Tibial nerve (tissue), 3 donors: ENCODE measurements at regions not wholly inside any gene's neighbourhood (a gene's known extent, or its start where the extent isn't known, plus 50 kb on each side); places are given as distances from the start of the nearest gene placed in this dataset.

Source experiments
- POLR2A ChIP-seq, 2 donors: fragments of 450-650 bp; IDR thresholded peaks; one replicate each; pipeline ENCODE4 v1.6.1; 2017; ENCODE audit warnings: antibody characterized with exemption in 2 of 2, mild to moderate bottlenecking in 2 of 2, moderate library complexity in 2 of 2
- TF ChIP-seq, protein P1 (sequence below), 5 experiments: fragments of 200-600 bp in 3 of 5; fragments of 450-650 bp in 2 of 5; sonication (generic) in 3 of 5; IDR thresholded peaks; one replicate each; pipeline ENCODE4 v1.5.1; 2016 to 2019; ENCODE audit warnings: antibody characterized with exemption in 5 of 5, mild to moderate bottlenecking in 3 of 5, moderate library complexity in 2 of 5

DNA sequence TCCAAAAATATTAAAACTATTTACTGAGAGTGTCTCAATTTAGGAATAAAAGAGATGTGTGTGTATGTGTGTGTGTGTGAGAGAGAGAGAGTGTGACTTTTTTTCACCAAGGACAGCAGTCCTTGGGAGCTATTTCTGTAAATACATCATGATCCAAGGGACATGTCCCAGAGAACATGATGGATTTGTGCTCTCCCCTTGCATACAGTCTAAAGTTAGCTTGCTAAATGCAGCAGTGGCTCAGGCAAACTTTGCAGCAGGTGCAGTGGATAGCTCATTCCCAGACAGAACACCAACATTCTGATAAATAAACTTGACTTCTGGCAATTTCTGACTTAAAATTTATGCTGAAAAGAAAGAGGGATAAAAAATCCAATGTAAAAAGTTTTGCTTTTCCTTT, 55.4 kb upstream of the SGCD start:
- TF ChIP-seq, protein P1, sequence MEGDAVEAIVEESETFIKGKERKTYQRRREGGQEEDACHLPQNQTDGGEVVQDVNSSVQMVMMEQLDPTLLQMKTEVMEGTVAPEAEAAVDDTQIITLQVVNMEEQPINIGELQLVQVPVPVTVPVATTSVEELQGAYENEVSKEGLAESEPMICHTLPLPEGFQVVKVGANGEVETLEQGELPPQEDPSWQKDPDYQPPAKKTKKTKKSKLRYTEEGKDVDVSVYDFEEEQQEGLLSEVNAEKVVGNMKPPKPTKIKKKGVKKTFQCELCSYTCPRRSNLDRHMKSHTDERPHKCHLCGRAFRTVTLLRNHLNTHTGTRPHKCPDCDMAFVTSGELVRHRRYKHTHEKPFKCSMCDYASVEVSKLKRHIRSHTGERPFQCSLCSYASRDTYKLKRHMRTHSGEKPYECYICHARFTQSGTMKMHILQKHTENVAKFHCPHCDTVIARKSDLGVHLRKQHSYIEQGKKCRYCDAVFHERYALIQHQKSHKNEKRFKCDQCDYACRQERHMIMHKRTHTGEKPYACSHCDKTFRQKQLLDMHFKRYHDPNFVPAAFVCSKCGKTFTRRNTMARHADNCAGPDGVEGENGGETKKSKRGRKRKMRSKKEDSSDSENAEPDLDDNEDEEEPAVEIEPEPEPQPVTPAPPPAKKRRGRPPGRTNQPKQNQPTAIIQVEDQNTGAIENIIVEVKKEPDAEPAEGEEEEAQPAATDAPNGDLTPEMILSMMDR (IDR thresholded peaks at IDR 0.05) = no peak
- no peak for TF ChIP-seq POLR2A (IDR thresholded peaks at IDR 0.05)
